Brain microvascular endothelial cell (primary cell): ENCODE measurements at regions not wholly inside any gene's neighbourhood (a gene's known extent, or its start where the extent isn't known, plus 50 kb on each side); places are given as distances from the start of the nearest gene placed in this dataset.
A peak's percentile ranks its signal among the peaks of the same experiment; 100 is the strongest.
"Not testable (repeated sequence)": the region's sequence is repeated elsewhere in the genome, so short reads cannot be mapped to it uniquely, and the experiment has no call there.

Experiments used
- DNase-seq: peaks from one replicate; pipeline ENCODE4 v3.0.0-alpha.2; 2020
- H3K27ac ChIP-seq: fragments of 250-450 bp; sonication (Bioruptor Pico); 2 replicates; pipeline ENCODE4 v1.5.1; 2020; ENCODE audit warnings: mild to moderate bottlenecking, moderate library complexity
- H3K27me3 ChIP-seq: fragments of 250-450 bp; sonication (Bioruptor Pico); replicated peaks from 2 replicates; pipeline ENCODE4 v1.5.1; 2020; ENCODE audit warnings: mild to moderate bottlenecking
- H3K36me3 ChIP-seq: fragments of 250-450 bp; sonication (Bioruptor Pico); replicated peaks from 2 replicates; pipeline ENCODE4 v1.5.1; 2020; ENCODE audit warnings: mild to moderate bottlenecking
- H3K4me3 ChIP-seq: 2 replicates; pipeline ENCODE4 v1.5.1; 2011; ENCODE audit warnings: low read depth, mild to moderate bottlenecking, control low read depth, low read length, moderate library complexity
- in situ Hi-C: cut with HindIII; loops from 2 replicates; pipeline ENCODE4 v1.10.0; 2017; ENCODE audit warnings: low sequenced_read_pairs, low pct_ligation_motif_present
- TF ChIP-seq, protein P1 (sequence below): IDR thresholded peaks from 2 replicates; pipeline ENCODE4 v1.5.1; 2011; ENCODE audit warnings: low read depth, mild to moderate bottlenecking, moderate library complexity, low read length, control low read depth, inconsistent platforms; ENCODE audit errors: missing control alignments

DNA sequence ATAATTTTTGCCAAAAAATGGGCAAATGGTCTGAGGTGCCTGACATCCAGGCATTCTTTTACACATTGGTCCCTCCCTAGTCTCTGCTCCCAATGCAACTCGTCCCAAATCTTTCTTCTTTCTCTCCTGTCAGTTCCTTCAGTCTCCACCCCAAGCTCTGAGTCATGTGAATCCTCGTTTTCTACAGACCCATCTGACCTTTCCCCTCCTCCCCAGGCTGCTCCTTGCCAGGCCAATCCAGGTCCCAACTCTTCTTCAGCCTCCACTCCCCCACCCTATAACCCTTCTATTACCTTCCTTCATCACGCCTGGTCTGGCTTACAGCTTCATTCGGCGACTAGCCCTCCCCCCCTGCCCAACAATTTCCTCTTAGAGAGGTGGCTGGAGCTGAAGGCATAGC is 55.3 kb downstream of the BBS10 start:
- peaks cover 17% of the 10 kb centered on the region for H3K36me3 ChIP-seq
- H3K27me3 ChIP-seq, H3K4me3 ChIP-seq, in situ Hi-C loops, H3K27ac ChIP-seq, DNase-seq: not testable (repeated sequence)

DNA sequence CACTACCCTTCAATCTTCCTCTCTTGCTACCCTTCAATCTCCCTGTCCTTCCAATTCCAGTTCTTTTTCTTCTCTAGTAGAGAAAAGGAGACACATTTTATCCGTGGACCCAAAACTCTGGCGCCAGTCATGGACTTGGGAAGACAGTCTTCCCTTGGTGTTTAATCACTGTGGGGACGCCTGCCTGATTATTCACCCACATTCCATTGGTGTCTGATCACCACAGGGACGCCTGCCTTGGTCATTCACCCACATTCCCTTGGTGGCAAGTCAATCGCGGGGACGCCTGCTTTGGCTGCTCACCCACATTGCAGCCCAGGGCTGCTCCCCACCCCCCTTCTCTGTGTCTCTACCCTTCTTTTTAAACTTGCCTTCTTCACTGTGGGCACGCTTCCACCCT is 55.9 kb downstream of the BBS10 start:
- H3K4me3 ChIP-seq, H3K27me3 ChIP-seq, in situ Hi-C loops: not testable (repeated sequence)
- peaks cover 17% of the 10 kb centered on the region for H3K36me3 ChIP-seq
- peak; percentile 53 for DNase-seq
- peak overlapping the region; percentile 12 for H3K27ac ChIP-seq

DNA sequence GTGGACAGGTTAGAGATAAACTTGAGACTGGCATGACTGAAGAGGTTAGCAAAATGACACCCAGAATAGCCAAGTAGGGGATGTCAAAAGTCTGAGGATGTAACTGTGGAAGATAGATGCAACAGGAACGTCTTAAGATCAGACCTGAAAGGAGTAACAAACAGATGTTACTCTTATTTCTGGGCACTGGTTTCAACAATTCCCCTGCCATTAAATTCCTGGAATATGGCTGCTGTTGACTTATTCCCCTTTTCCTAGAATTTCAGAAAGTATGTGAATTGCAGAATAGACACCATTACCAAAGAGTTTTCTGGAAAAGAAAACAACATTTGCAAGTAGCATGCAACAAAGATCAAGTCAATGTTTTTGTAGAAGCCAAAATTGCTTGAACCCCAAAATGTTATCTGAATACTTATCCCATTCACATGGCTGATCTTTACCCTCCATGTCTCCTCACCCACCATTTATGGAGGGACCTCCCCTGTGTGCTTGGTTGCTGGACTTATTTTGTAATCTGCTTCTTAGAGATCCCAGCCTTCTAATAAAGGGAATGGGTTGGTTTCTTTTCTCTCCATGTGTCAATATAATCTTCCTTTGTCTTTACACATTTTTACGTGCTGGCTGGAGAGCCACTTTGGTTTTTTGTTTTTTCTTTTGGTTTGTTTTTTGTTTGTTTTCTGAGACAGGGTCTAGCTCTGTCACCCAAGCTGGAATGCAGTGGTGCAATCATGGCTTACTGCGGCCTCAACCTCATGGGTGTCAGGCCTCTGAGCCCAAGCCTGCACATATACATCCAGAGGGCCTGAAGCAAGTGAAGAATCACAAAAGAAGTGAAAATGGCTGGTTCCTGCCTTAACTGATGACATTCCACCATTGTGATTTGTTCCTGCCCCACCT is 57.0 kb downstream of the BBS10 start:
- peaks cover 14% of the 10 kb centered on the region for H3K36me3 ChIP-seq
- H3K27ac ChIP-seq = no peak overlapping the region
- in situ Hi-C loops = no loop called here
- H3K27me3 ChIP-seq = no peaks in the 10 kb centered on the region
- TF ChIP-seq, protein P1, sequence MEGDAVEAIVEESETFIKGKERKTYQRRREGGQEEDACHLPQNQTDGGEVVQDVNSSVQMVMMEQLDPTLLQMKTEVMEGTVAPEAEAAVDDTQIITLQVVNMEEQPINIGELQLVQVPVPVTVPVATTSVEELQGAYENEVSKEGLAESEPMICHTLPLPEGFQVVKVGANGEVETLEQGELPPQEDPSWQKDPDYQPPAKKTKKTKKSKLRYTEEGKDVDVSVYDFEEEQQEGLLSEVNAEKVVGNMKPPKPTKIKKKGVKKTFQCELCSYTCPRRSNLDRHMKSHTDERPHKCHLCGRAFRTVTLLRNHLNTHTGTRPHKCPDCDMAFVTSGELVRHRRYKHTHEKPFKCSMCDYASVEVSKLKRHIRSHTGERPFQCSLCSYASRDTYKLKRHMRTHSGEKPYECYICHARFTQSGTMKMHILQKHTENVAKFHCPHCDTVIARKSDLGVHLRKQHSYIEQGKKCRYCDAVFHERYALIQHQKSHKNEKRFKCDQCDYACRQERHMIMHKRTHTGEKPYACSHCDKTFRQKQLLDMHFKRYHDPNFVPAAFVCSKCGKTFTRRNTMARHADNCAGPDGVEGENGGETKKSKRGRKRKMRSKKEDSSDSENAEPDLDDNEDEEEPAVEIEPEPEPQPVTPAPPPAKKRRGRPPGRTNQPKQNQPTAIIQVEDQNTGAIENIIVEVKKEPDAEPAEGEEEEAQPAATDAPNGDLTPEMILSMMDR = no peak
- DNase-seq = no peak
- H3K4me3 ChIP-seq = no peak overlapping the region

DNA sequence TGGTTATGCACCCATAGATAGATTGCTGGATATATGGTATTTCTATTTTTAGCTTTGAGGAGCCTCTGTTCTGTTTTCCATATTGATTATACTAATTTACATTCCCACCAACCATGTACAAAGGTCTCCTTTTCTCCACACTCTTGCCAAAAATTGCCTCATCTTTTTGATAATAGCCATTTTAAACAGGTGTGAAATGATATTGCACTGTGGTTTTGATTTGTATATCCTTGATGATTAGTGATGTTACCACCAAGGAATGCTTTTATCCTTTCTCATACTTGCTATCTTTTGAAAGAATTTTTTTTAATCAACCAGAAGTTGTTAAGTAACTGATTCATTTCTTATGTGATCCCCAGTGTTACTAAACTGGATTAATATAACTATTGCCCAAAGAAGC is 60.0 kb downstream of the BBS10 start:
- TF ChIP-seq, protein P1 = no peak
- Histone ChIP-seq H3K27me3 (no peaks in the 10 kb centered on the region), H3K36me3 (no peaks in the 10 kb centered on the region), H3K4me3 (no peak overlapping the region), H3K27ac (no peak overlapping the region)
- in situ Hi-C loops = no loop called here
- DNase-seq = no peak

DNA sequence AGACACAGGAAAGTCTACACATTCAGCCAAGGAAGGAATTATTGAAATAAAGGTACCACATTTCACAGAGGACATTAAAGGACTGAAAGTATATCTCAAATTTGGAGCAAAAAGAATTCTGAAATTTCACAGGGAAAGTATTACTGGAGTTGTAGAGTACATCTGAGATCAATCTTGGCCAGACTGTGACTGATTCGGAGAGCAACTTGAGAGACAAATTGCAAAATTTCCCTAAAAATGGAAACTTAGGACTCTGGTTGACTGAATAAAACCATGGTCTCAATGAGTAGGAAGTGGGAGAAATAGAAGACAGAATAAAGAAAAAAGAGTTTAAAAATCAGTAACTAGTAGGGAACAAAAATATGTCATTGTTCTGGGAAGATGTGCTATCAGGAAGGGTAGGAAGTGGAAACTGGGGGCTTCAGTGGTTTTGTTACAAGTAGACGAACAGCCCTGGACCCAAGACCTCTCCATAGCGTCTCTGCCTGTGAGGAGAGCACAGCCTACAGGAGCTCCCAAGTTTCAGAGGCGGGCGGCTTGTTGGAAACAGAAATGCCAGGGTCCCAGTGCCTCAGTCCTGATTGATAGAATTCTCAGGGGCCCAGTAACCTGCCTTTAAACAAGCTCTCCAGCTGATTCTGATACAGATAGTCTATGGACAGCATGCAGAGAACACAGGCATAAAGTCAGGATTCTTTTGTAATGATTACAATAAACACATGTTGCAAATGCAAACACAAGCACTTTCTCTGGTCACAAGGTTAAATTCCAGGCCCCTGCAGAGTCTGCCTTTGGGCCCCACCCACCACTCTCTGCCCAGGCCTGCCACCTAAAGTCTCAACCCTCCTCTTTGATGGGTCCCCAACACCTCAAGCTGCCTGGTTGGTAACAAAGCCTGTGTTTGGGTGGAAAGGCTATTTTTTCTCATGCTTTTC is 63.1 kb downstream of the BBS10 start:
- no peak overlapping the region for H3K4me3 ChIP-seq
- peak; percentile 20 for DNase-seq
- no peak overlapping the region for H3K27ac ChIP-seq
- H3K36me3 ChIP-seq = peaks cover 4% of the 10 kb centered on the region
- TF ChIP-seq, protein P1 = no peak
- in situ Hi-C loops = no loop called here
- no peaks in the 10 kb centered on the region for H3K27me3 ChIP-seq

DNA sequence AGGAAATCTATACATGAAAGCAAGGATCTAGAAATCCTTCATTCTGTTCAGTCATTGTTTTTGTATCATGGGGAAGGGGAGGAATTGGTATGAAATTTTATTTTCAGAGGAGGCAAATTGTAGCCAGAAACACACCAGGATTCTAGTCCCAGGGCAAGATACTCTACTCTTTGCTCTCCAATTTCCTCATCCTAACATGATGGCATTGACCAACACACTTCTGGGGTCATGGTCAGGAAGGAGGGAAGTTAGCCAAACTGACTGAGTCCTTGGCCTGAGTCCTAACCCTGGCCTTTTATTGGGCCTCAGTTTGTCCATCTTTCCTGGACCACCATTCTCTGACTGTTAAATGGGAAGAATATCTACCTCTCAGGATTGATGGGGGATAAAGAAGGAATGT is 65.5 kb downstream of the BBS10 start:
- Histone ChIP-seq H3K27me3 (no peaks in the 10 kb centered on the region), H3K4me3 (no peak overlapping the region), H3K27ac (no peak overlapping the region), H3K36me3 (peaks cover 4% of the 10 kb centered on the region)
- TF ChIP-seq, protein P1 = no peak
- in situ Hi-C loops = no loop called here
- DNase-seq = no peak
